Neural progenitor cell (in vitro differentiated cells): ENCODE measurements at regions not wholly inside any gene's neighbourhood (a gene's known extent, or its start where the extent isn't known, plus 50 kb on each side); places are given as distances from the start of the nearest gene placed in this dataset.

ENCODE experiments used
- EZH2 ChIP-seq: fragments of 200-600 bp; sonication (generic); IDR thresholded peaks from 2 replicates; pipeline ENCODE4 v1.6.1; 2017; ENCODE audit warnings: antibody characterized with exemption, mild to moderate bottlenecking, moderate library complexity
- TF ChIP-seq, protein P1 (sequence below): fragments of 200-600 bp; sonication (generic); IDR thresholded peaks from 2 replicates; pipeline ENCODE4 v1.5.1; 2017; ENCODE audit warnings: antibody characterized with exemption, mild to moderate bottlenecking

DNA sequence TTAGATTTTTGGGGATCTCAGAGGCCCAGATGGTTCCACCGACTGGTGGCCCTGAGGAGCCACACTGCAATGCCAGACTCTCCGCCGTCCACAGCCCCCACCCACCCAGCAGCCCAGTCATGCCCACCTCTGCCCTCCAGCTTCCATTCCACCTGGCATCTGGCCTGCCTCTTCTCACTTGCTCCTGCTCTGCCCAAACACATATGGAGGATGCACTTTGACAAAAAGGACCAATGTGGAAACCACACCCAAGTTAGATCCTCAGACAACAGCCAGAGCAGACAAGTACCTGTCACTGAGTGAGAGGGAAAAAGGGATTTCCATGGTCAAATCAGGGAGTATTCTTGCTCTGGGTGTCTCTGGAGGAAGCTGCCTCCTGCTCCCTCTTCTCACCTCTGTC, 120.6 kb upstream of the NXT1 start:
- TF ChIP-seq, protein P1, sequence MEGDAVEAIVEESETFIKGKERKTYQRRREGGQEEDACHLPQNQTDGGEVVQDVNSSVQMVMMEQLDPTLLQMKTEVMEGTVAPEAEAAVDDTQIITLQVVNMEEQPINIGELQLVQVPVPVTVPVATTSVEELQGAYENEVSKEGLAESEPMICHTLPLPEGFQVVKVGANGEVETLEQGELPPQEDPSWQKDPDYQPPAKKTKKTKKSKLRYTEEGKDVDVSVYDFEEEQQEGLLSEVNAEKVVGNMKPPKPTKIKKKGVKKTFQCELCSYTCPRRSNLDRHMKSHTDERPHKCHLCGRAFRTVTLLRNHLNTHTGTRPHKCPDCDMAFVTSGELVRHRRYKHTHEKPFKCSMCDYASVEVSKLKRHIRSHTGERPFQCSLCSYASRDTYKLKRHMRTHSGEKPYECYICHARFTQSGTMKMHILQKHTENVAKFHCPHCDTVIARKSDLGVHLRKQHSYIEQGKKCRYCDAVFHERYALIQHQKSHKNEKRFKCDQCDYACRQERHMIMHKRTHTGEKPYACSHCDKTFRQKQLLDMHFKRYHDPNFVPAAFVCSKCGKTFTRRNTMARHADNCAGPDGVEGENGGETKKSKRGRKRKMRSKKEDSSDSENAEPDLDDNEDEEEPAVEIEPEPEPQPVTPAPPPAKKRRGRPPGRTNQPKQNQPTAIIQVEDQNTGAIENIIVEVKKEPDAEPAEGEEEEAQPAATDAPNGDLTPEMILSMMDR: no peak
- no peak for TF ChIP-seq EZH2
